HEK293 (cell line): ENCODE measurements at regions not wholly inside any gene's neighbourhood (a gene's known extent, or its start where the extent isn't known, plus 50 kb on each side); places are given as distances from the start of the nearest gene placed in this dataset.
A peak's percentile ranks its signal among the peaks of the same experiment; 100 is the strongest.

ENCODE experiments used
- CTCF ChIA-PET: fragments of 350-600 bp; formaldehyde crosslinking; extraction: SDS; loops from one replicate; lab custom pipeline; 2021; ENCODE audit warnings: antibody characterized with exemption; lab: Yijun Ruan, JAX
- POLR2A ChIA-PET: fragments of 300-600 bp; formaldehyde crosslinking; extraction: SDS; loops from one replicate; lab custom pipeline; 2020; ENCODE audit warnings: antibody characterized with exemption, inconsistent platforms; lab: Yijun Ruan, JAX
- H3K27ac ChIP-seq: fragments of 200-500 bp; sonication (Bioruptor generic); 2 replicates; pipeline ENCODE4 v1.5.1; 2014; ENCODE audit warnings: low read depth, low read length, control low read depth, inconsistent platforms; ENCODE audit errors: extremely low read depth
- H3K36me3 ChIP-seq, 2 experiments: fragments of 200-500 bp in 1 of 2; sonication (Bioruptor generic) in 1 of 2; 1 replicate in 1 of 2; 2 replicates in 1 of 2; pipeline ENCODE4 v1.5.1; 2014 to 2017; ENCODE audit warnings: inconsistent platforms in 2 of 2, low read length in 2 of 2; ENCODE audit not compliant: control insufficient read depth in 2 of 2, insufficient read depth in 1 of 2
- H3K4me1 ChIP-seq: fragments of 200-500 bp; sonication (Bioruptor generic); 2 replicates; pipeline ENCODE4 v1.5.1; 2014; ENCODE audit warnings: mild to moderate bottlenecking, low read length, inconsistent platforms; ENCODE audit not compliant: control insufficient read depth, insufficient read depth
- H3K4me3 ChIP-seq: 2 replicates; pipeline ENCODE4 v1.5.1; 2011; ENCODE audit warnings: low read depth, mild to moderate bottlenecking, control low read depth, low read length, moderate library complexity
- H3K9me3 ChIP-seq: fragments of 200-500 bp; sonication (Bioruptor generic); 2 replicates; pipeline ENCODE4 v1.5.1; 2014; ENCODE audit warnings: low read depth, low read length, inconsistent platforms; ENCODE audit not compliant: control insufficient read depth, insufficient read depth
- AEBP2 ChIP-seq: fragments of 450-650 bp; formaldehyde crosslinking; IDR thresholded peaks from 2 replicates; pipeline ENCODE4 v1.5.1; 2016; ENCODE audit warnings: missing biosample characterization, missing genetic modification characterization, borderline replicate concordance
- GLIS2 ChIP-seq: fragments of 450-650 bp; formaldehyde crosslinking; IDR thresholded peaks from 2 replicates; pipeline ENCODE4 v1.5.1; 2016; ENCODE audit warnings: missing biosample characterization, missing genetic modification characterization
- PBX3 ChIP-seq: sonication (generic); formaldehyde crosslinking; IDR thresholded peaks from 2 replicates; pipeline ENCODE4 v1.8.1; 2022; ENCODE audit warnings: mild to moderate bottlenecking, moderate library complexity, missing genetic modification reagents
- REPIN1 ChIP-seq: fragments of 450-650 bp; formaldehyde crosslinking; IDR thresholded peaks from 2 replicates; pipeline ENCODE4 v1.5.1; 2017; ENCODE audit warnings: missing biosample characterization, missing genetic modification characterization, low read depth
- SETDB1 ChIP-seq: IDR thresholded peaks from one replicate; pipeline ENCODE4 v1.6.1; 2017; ENCODE audit warnings: mild to moderate bottlenecking, low read length, moderate library complexity, mixed read lengths; ENCODE audit not compliant: insufficient read length
- SP3 ChIP-seq: fragments of 450-650 bp; formaldehyde crosslinking; IDR thresholded peaks from 2 replicates; pipeline ENCODE4 v1.5.1; 2016; ENCODE audit warnings: missing biosample characterization, missing genetic modification characterization
- TRIM28 ChIP-seq: IDR thresholded peaks from 2 replicates; pipeline ENCODE4 v1.6.1; 2011; ENCODE audit warnings: low read length, control low read depth, borderline replicate concordance
- ZBTB17 ChIP-seq: fragments of 450-650 bp; formaldehyde crosslinking; IDR thresholded peaks from 2 replicates; pipeline ENCODE4 v1.5.1; 2016; ENCODE audit warnings: missing biosample characterization, missing genetic modification characterization
- ZBTB20 ChIP-seq: fragments of 450-650 bp; formaldehyde crosslinking; IDR thresholded peaks from 2 replicates; pipeline ENCODE4 v1.5.1; 2016; ENCODE audit warnings: missing biosample characterization, missing genetic modification characterization
- ZBTB21 ChIP-seq: fragments of 450-650 bp; formaldehyde crosslinking; IDR thresholded peaks from 2 replicates; pipeline ENCODE4 v1.5.1; 2017; ENCODE audit warnings: missing biosample characterization, missing genetic modification characterization
- ZFP3 ChIP-seq: fragments of 450-650 bp; formaldehyde crosslinking; IDR thresholded peaks from 2 replicates; pipeline ENCODE4 v1.5.1; 2016; ENCODE audit warnings: low read depth, missing biosample characterization, missing genetic modification characterization
- ZFP69B ChIP-seq: fragments of 450-650 bp; formaldehyde crosslinking; IDR thresholded peaks from 2 replicates; pipeline ENCODE4 v1.5.1; 2016; ENCODE audit warnings: missing biosample characterization, missing genetic modification characterization
- ZNF140 ChIP-seq: fragments of 450-650 bp; formaldehyde crosslinking; IDR thresholded peaks from 2 replicates; pipeline ENCODE4 v1.5.1; 2016; ENCODE audit warnings: missing biosample characterization, missing genetic modification characterization
- ZNF169 ChIP-seq: fragments of 450-650 bp; formaldehyde crosslinking; IDR thresholded peaks from 2 replicates; pipeline ENCODE4 v1.5.1; 2016; ENCODE audit warnings: missing biosample characterization, missing genetic modification characterization
- ZNF174 ChIP-seq: fragments of 450-650 bp; formaldehyde crosslinking; IDR thresholded peaks from 2 replicates; pipeline ENCODE4 v1.5.0; 2017; ENCODE audit warnings: missing biosample characterization, mild to moderate bottlenecking, missing genetic modification characterization
- ZNF211 ChIP-seq: fragments of 450-650 bp; formaldehyde crosslinking; IDR thresholded peaks from 2 replicates; pipeline ENCODE4 v1.5.1; 2016; ENCODE audit warnings: low read depth, missing biosample characterization, missing genetic modification characterization
- ZNF223 ChIP-seq: fragments of 450-650 bp; formaldehyde crosslinking; IDR thresholded peaks from 2 replicates; pipeline ENCODE4 v1.5.1; 2016; ENCODE audit warnings: missing biosample characterization, missing genetic modification characterization
- ZNF24 ChIP-seq: fragments of 450-650 bp; formaldehyde crosslinking; IDR thresholded peaks from 2 replicates; pipeline ENCODE4 v1.5.1; 2016; ENCODE audit warnings: missing biosample characterization, missing genetic modification characterization
- ZNF248 ChIP-seq: fragments of 450-650 bp; formaldehyde crosslinking; IDR thresholded peaks from 2 replicates; pipeline ENCODE4 v1.5.1; 2017; ENCODE audit warnings: missing biosample characterization, missing genetic modification characterization
- ZNF266 ChIP-seq: fragments of 450-650 bp; formaldehyde crosslinking; IDR thresholded peaks from 2 replicates; pipeline ENCODE4 v1.5.1; 2016; ENCODE audit warnings: missing biosample characterization, missing genetic modification characterization, low read depth
- ZNF350 ChIP-seq: fragments of 450-650 bp; formaldehyde crosslinking; IDR thresholded peaks from 2 replicates; pipeline ENCODE4 v1.5.0; 2017; ENCODE audit warnings: missing biosample characterization, mild to moderate bottlenecking, missing genetic modification characterization
- ZNF514 ChIP-seq: fragments of 450-650 bp; formaldehyde crosslinking; IDR thresholded peaks from 2 replicates; pipeline ENCODE4 v1.5.1; 2016; ENCODE audit warnings: missing biosample characterization, missing genetic modification characterization
- ZNF530 ChIP-seq: fragments of 450-650 bp; formaldehyde crosslinking; IDR thresholded peaks from 2 replicates; pipeline ENCODE4 v1.5.1; 2016; ENCODE audit warnings: low read depth, missing biosample characterization, missing genetic modification characterization
- ZNF548 ChIP-seq: fragments of 450-650 bp; formaldehyde crosslinking; IDR thresholded peaks from 2 replicates; pipeline ENCODE4 v1.5.1; 2016; ENCODE audit warnings: missing biosample characterization, missing genetic modification characterization
- ZNF555 ChIP-seq: fragments of 450-650 bp; formaldehyde crosslinking; conservative IDR thresholded peaks from 2 replicates; pipeline ENCODE4 v1.5.1; 2017; ENCODE audit warnings: missing biosample characterization, mild to moderate bottlenecking, missing genetic modification characterization, inconsistent platforms
- ZNF571 ChIP-seq: fragments of 450-650 bp; formaldehyde crosslinking; IDR thresholded peaks from 2 replicates; pipeline ENCODE4 v1.5.0; 2017; ENCODE audit warnings: missing biosample characterization, missing genetic modification characterization
- ZNF596 ChIP-seq: fragments of 450-650 bp; IDR thresholded peaks from 2 replicates; pipeline ENCODE4 v1.5.0; 2018; ENCODE audit warnings: missing biosample characterization, mild to moderate bottlenecking, missing genetic modification characterization, moderate library complexity
- ZNF626 ChIP-seq: fragments of 450-650 bp; sonication (Bioruptor Pico); formaldehyde crosslinking; IDR thresholded peaks from 2 replicates; pipeline ENCODE4 v1.5.1; 2018; ENCODE audit warnings: missing biosample characterization, missing genetic modification characterization, inconsistent platforms
- ZNF629 ChIP-seq: fragments of 450-650 bp; formaldehyde crosslinking; IDR thresholded peaks from 2 replicates; pipeline ENCODE4 v1.5.1; 2017; ENCODE audit warnings: missing biosample characterization, missing genetic modification characterization
- ZNF791 ChIP-seq: fragments of 450-650 bp; formaldehyde crosslinking; IDR thresholded peaks from 2 replicates; pipeline ENCODE4 v1.5.1; 2016; ENCODE audit warnings: missing biosample characterization, missing genetic modification characterization
- ZNF837 ChIP-seq: fragments of 450-650 bp; formaldehyde crosslinking; IDR thresholded peaks from 2 replicates; pipeline ENCODE4 v1.5.1; 2016; ENCODE audit warnings: missing biosample characterization, missing genetic modification characterization
- ZNF843 ChIP-seq: fragments of 450-650 bp; formaldehyde crosslinking; IDR thresholded peaks from 2 replicates; pipeline ENCODE4 v1.5.1; 2016; ENCODE audit warnings: missing biosample characterization, missing genetic modification characterization
- ZSCAN18 ChIP-seq: fragments of 450-650 bp; formaldehyde crosslinking; IDR thresholded peaks from 2 replicates; pipeline ENCODE4 v1.5.1; 2016; ENCODE audit warnings: missing biosample characterization, missing genetic modification characterization
- ZSCAN30 ChIP-seq: fragments of 450-650 bp; IDR thresholded peaks from 2 replicates; pipeline ENCODE4 v1.5.1; 2018; ENCODE audit warnings: missing biosample characterization, mild to moderate bottlenecking, missing genetic modification characterization, moderate library complexity

- H3K4me3 ChIP-seq: no peak overlapping the region
- no peaks in the 10 kb centered on the region for H3K36me3 ChIP-seq
- no peak overlapping the region for H3K27ac ChIP-seq
- ChIA-PET POLR2A (no interaction called here), CTCF (no interaction called here)
- H3K9me3 ChIP-seq: no peaks in the 10 kb centered on the region
- TF ChIP-seq ZFP3 (tag by site-specific recombination) (no peak), GLIS2 (tag by site-specific recombination) (no peak), ZNF548 (tag by site-specific recombination) (no peak), ZNF843 (no peak), ZNF266 (tag by site-specific recombination) (no peak), ZSCAN18 (no peak), ZBTB20 (tag by site-specific recombination) (no peak), ZNF174 (tag by site-specific recombination) (no peak), ZNF530 (tag by site-specific recombination) (no peak), ZNF596 (tag by site-specific recombination) (no peak), ZNF350 (tag by site-specific recombination) (no peak), ZSCAN30 (no peak), ZFP69B (no peak), ZNF837 (tag by site-specific recombination) (no peak), ZNF248 (no peak), PBX3 (CRISPR knock-in tag) (no peak)
- no peaks in the 10 kb centered on the region for H3K4me1 ChIP-seq
Measured at GRCh38 chr7:71042591-71042990, 89.4 kb upstream of the GALNT17 start.

- peak; percentile 95 for TF ChIP-seq SETDB1
- peak; percentile 69; the same call in 1 of the 2 replicates for TF ChIP-seq TRIM28
- TF ChIP-seq ZNF791 (tag by site-specific recombination): peak; percentile 90
- TF ChIP-seq ZNF629: no peak
- no peak for TF ChIP-seq ZNF266 (tag by site-specific recombination)
- H3K4me1 ChIP-seq: no peaks in the 10 kb centered on the region
- H3K27ac ChIP-seq: no peak overlapping the region
- ChIA-PET CTCF (interaction anchor here (0.6 kb wide), 1 partner anchor 19 kb away, joined by 3 read pairs; no protein-coding TSS in a partner anchor), POLR2A (no interaction called here)
- no peaks in the 10 kb centered on the region for H3K36me3 ChIP-seq
- H3K4me3 ChIP-seq: no peak overlapping the region
- no peaks in the 10 kb centered on the region for H3K9me3 ChIP-seq
Measured at GRCh38 chr7:71050492-71050891, 81.5 kb upstream of the GALNT17 start.

- Histone ChIP-seq H3K9me3 (no peaks in the 10 kb centered on the region), H3K36me3 (no peaks in the 10 kb centered on the region), H3K27ac (no peak overlapping the region), H3K4me3 (no peak overlapping the region), H3K4me1 (no peaks in the 10 kb centered on the region)
- CTCF ChIA-PET: interaction anchor here (0.7 kb wide), 1 partner anchor 678 kb away, joined by 3 read pairs; no protein-coding TSS in a partner anchor
- POLR2A ChIA-PET: no interaction called here
- TF ChIP-seq ZBTB17 (no peak), SP3 (no peak), ZNF626 (tag by site-specific recombination) (no peak), AEBP2 (tag by site-specific recombination) (no peak), ZNF169 (tag by site-specific recombination) (no peak), REPIN1 (tag by site-specific recombination) (no peak), ZNF555 (tag by site-specific recombination) (no peak), ZNF140 (tag by site-specific recombination) (no peak), ZNF514 (tag by site-specific recombination) (no peak), ZNF24 (no peak), ZNF223 (tag by site-specific recombination) (no peak), ZNF211 (no peak), ZBTB21 (tag by site-specific recombination) (no peak), ZNF571 (no peak)
Measured at GRCh38 chr7:71055504-71055903, 76.4 kb upstream of the GALNT17 start.
